CD4-positive, alpha-beta T cell treated with Interleukin-4 for 4 hours (primary cell): ENCODE measurements at regions not wholly inside any gene's neighbourhood (a gene's known extent, or its start where the extent isn't known, plus 50 kb on each side); places are given as distances from the start of the nearest gene placed in this dataset.
A peak's percentile ranks its signal among the peaks of the same experiment; 100 is the strongest.

Experiments
- DNase-seq: peaks from one replicate; pipeline ENCODE4 v3.0.0-alpha.2; 2020

GRCh38 chr12:88665071-88665470 lies 84.8 kb upstream of the KITLG start:
- no peak for DNase-seq

GRCh38 chr12:88662961-88663360 lies 82.7 kb upstream of the KITLG start:
- no peak for DNase-seq

DNA sequence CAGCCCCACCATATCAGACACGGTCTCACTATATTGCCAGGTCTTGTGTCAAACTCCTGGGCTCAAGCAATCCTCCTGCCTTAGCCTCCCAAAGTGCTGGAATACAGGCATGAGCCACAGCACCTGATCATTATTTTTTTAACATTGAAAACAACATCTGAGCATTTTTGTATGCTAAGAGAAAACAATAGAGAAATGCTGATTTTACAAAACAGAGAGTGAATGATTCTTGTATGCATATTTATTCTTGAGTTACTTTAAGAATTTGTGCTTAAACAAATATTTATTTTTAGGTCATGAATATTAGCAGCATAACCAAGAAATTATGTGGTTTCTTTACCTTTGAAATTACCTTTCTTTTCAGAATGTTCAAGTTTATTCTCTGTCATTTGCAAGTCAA lies 81.8 kb upstream of the KITLG start:
- no peak for DNase-seq

- no peak for DNase-seq
Observed at GRCh38 chr12:88658009-88658408, 77.7 kb upstream of the KITLG start.

DNA sequence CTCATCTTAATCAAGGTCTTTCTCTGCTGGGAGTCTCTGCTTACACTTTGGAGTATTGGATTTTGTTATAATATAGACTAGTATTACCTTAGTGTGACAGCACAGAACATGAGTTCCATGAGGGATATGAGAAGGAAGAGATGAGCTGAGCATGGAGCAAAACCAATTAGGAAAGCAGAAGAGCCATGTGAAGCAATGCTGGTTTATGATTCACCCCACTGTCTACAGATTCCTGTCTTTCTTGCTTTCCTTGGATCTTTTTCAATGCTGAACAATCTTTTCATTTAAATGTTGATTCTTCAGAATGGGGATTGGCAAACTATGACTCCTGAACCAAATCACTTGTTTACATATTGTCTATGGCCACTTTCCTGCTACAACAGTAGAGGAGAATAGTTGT lies 70.4 kb upstream of the KITLG start:
- no peak for DNase-seq

DNA sequence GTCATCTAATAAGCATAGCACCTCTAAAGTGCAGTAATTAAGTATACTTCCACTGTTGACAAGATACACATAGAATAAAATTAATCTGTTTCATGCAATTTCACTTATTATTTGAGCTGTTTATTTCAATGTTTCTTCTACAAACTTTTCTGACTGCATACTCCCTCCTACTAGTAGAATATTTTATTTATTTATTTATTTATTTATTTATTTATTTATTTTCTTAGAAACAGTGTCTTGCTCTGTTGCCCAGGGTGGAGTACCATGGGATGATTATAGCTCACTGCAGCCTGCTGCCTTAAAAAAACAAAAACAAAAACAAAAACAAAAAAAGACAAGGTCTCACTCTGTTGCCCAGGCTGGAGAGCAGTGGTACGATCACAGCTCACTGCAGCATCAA lies 68.4 kb upstream of the KITLG start:
- DNase-seq: no peak

DNA sequence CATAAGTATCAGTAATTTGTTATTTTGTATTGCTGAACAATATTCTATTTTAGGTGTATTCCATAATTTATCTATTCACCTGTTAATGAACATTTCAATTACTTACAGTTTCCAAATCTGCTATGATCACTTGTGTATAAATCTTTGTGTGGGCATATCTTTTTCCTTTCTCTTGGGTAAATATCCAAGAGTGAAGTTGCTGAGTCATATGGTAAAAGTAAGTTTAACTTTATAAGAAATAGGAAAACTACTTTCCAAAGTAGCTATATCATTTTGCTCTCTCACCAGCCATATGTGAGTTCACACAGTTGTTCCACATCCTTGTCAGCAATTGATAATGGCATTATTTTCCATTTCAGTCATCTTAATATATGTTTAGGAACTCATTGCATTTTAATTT lies 66.6 kb upstream of the KITLG start:
- DNase-seq: no peak

DNA sequence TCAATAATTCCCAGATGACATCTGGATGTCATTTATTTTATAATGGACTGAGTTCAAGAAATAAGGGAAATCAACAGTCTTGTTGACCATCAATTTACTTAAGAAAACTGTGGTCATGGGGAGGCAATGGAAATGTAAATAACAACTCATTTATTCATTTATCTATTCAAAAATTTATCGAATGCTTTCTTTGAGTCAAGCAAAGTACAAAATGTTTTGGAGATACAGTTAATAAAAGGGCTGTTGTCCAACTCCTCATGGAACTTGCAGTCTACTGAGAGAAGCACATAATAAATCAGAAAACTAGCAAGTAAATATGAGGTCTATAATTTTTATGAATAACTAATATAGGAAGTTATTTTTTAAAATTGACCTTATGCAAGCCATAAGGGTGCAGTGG lies 65.5 kb upstream of the KITLG start:
- DNase-seq: no peak

- DNase-seq: no peak
Observed at GRCh38 chr12:88644946-88645702, 64.9 kb upstream of the KITLG start.

DNA sequence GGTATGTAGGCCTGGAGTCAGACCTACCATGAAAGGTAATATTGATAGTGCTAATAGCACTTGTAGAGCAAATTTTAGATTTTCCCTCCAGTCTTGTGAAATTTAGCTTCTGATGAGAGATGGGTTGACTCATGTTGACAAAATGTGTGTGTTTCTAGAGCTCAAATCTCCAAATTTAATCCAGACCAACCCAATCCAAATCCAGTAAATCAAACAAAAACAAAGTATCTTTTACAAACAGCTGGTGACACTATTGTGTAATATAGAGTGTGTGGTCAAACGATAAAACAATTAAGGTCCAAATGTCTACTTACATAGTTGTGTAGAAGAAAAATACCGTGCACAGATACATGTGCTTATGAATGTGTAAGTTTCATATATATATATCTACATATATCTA lies 63.4 kb upstream of the KITLG start:
- DNase-seq: no peak

DNA sequence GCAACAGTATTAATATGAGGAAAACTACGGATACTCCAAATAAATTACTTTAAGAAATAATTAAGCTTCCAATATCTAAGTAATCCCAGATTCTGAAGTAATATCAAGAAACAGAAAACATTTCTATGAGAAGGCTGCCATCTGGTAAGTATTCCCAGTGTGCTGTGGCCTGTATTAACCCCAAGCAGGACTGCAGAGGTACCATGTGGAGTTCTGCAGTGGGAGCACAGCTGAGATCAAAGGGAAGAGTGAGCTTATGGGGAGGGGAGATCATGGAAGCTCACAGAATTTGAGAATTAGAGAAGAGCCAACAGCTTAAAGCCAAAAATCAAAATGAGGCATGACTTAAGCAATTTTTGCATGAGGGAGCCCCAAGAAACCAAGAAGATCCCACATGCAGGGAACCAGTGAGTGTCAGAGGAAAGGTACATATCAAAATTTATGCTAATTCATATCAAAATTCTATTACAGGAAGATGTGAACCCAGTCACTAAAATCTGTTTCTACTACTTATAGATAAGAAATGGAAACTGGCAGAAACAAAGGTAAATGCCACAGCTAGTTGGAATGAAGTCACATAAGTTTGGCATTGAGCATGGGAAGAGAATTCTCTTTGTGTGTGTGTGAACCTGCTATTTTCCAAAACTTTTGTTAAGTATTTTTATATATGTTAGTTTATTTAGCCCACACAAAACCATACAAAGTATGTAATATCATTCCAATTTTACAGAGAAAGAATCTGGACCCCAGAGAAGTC lies 62.6 kb upstream of the KITLG start:
- DNase-seq: no peak

DNA sequence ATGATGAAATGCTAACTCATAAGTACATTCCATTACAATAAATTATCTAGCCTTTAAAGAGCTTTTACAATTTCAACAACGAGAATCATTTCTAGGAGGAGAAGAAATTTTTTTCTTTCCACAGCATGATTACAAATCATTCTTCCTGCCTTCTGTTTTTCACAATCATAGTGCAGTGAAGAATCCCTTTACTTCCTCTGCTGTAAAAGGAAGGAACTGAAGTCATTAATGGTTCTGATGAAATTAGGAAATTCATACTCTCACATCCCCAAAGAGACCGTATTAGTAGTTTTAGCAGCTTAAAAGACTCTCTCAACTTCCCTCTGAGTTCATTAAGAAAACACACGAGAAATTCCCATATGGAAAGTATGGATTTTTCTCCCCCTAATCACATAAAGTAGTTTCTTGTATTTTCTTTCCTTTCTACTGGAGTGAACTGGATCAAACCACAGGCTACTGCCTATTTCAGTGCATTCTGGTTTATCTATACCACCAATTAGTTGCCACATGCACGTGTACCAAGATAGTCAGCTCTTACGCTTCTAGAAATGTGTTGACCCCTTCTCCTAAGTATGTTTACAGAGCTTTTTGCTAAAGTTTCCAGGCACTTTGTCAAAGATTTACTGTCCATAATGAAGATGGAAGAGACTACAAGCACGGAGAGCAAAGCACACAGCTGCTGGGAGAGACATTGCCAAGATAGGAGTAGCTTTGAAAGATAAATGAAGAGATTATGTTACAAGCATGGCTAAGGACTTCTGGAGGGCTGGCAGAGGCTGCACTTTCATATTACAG lies 58.9 kb upstream of the KITLG start:
- peak; percentile 1 for DNase-seq

GRCh38 chr12:88638388-88638787 lies 58.1 kb upstream of the KITLG start:
- no peak for DNase-seq

DNA sequence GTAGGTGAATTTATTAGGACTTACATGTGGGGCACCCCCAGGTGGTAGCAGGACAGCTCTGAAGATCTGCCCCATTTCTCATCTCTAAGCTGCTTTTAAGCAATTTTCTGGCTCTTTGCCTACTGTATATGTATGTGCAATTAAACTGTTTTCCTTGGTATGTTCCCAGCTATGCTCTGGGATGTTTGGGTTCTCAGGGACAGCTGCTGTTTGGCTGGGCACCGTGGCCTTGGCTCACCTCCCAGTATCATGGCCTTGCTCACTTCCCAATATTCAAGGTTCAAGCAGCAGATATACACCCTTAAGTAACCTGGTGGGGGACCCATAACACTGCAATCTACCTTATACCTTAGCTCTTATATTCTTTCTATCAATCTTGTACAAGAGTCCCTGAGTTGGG lies 53.7 kb upstream of the KITLG start:
- no peak for DNase-seq

DNA sequence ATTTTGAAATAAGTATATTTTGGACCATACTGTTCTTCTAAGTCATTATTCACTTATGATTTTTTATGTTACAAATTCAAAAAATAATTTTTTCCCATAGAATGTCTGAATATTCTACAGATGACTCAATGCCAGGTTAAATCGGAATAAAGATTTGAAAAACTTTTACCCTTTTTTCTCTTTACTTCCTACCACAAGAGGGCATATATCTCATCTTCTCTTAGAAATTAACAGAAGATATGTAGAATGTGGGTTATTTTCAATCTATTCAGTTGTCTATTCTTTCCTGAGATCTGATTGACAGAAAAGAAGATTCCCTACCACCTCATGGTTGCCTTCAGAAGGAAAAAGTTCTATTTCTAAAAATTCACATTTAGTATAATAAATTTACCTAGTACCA lies 53.0 kb upstream of the KITLG start:
- DNase-seq: no peak

GRCh38 chr12:88630561-88630960 lies 50.3 kb upstream of the KITLG start:
- DNase-seq: no peak
